HEK293 (cell line): ENCODE measurements at regions not wholly inside any gene's neighbourhood (a gene's known extent, or its start where the extent isn't known, plus 50 kb on each side); places are given as distances from the start of the nearest gene placed in this dataset.

ENCODE experiments used
- CTCF ChIA-PET: fragments of 350-600 bp; formaldehyde crosslinking; extraction: SDS; loops from one replicate; lab custom pipeline; 2021; ENCODE audit warnings: antibody characterized with exemption; lab: Yijun Ruan, JAX
- POLR2A ChIA-PET: fragments of 300-600 bp; formaldehyde crosslinking; extraction: SDS; loops from one replicate; lab custom pipeline; 2020; ENCODE audit warnings: antibody characterized with exemption, inconsistent platforms; lab: Yijun Ruan, JAX
- H3K27ac ChIP-seq: fragments of 200-500 bp; sonication (Bioruptor generic); 2 replicates; pipeline ENCODE4 v1.5.1; 2014; ENCODE audit warnings: low read depth, low read length, control low read depth, inconsistent platforms; ENCODE audit errors: extremely low read depth
- H3K36me3 ChIP-seq, 2 experiments: fragments of 200-500 bp in 1 of 2; sonication (Bioruptor generic) in 1 of 2; 1 replicate in 1 of 2; 2 replicates in 1 of 2; pipeline ENCODE4 v1.5.1; 2014 to 2017; ENCODE audit warnings: inconsistent platforms in 2 of 2, low read length in 2 of 2; ENCODE audit not compliant: control insufficient read depth in 2 of 2, insufficient read depth in 1 of 2
- H3K4me1 ChIP-seq: fragments of 200-500 bp; sonication (Bioruptor generic); 2 replicates; pipeline ENCODE4 v1.5.1; 2014; ENCODE audit warnings: mild to moderate bottlenecking, low read length, inconsistent platforms; ENCODE audit not compliant: control insufficient read depth, insufficient read depth
- H3K4me3 ChIP-seq: 2 replicates; pipeline ENCODE4 v1.5.1; 2011; ENCODE audit warnings: low read depth, mild to moderate bottlenecking, control low read depth, low read length, moderate library complexity
- H3K9me3 ChIP-seq: fragments of 200-500 bp; sonication (Bioruptor generic); 2 replicates; pipeline ENCODE4 v1.5.1; 2014; ENCODE audit warnings: low read depth, low read length, inconsistent platforms; ENCODE audit not compliant: control insufficient read depth, insufficient read depth
- AEBP2 ChIP-seq: fragments of 450-650 bp; formaldehyde crosslinking; IDR thresholded peaks from 2 replicates; pipeline ENCODE4 v1.5.1; 2016; ENCODE audit warnings: missing biosample characterization, missing genetic modification characterization, borderline replicate concordance
- BCL11B ChIP-seq: fragments of 450-650 bp; formaldehyde crosslinking; IDR thresholded peaks from 2 replicates; pipeline ENCODE4 v1.5.1; 2016; ENCODE audit warnings: low read depth, missing biosample characterization, missing genetic modification characterization
- GLI2 ChIP-seq: fragments of 450-650 bp; formaldehyde crosslinking; IDR thresholded peaks from 2 replicates; pipeline ENCODE4; 2017; ENCODE audit warnings: missing biosample characterization, missing genetic modification characterization, low read depth, borderline replicate concordance
- GLIS1 ChIP-seq: fragments of 450-650 bp; formaldehyde crosslinking; IDR thresholded peaks from 2 replicates; pipeline ENCODE4 v1.5.1; 2016; ENCODE audit warnings: missing biosample characterization, missing genetic modification characterization
- HOXD13 ChIP-seq: sonication (generic); formaldehyde crosslinking; IDR thresholded peaks from 2 replicates; pipeline ENCODE4 v1.8.0; 2022; ENCODE audit warnings: missing genetic modification reagents, borderline replicate concordance
- KLF8 ChIP-seq: fragments of 450-650 bp; formaldehyde crosslinking; IDR thresholded peaks from 2 replicates; pipeline ENCODE4 v1.5.1; 2016; ENCODE audit warnings: missing biosample characterization, missing genetic modification characterization
- OSR2 ChIP-seq: fragments of 450-650 bp; formaldehyde crosslinking; IDR thresholded peaks from 2 replicates; pipeline ENCODE4 v1.5.1; 2016; ENCODE audit warnings: missing biosample characterization, missing genetic modification characterization
- YY1 ChIP-seq: fragments of 450-650 bp; formaldehyde crosslinking; IDR thresholded peaks from 2 replicates; pipeline ENCODE4 v1.5.1; 2018; ENCODE audit warnings: missing biosample characterization, missing genetic modification characterization
- YY2 ChIP-seq: fragments of 450-650 bp; formaldehyde crosslinking; IDR thresholded peaks from 2 replicates; pipeline ENCODE4 v1.5.1; 2016; ENCODE audit warnings: missing biosample characterization, missing genetic modification characterization
- ZNF10 ChIP-seq: fragments of 450-650 bp; formaldehyde crosslinking; IDR thresholded peaks from 2 replicates; pipeline ENCODE4 v1.5.1; 2017; ENCODE audit warnings: missing biosample characterization, missing genetic modification characterization
- ZNF112 ChIP-seq: fragments of 450-650 bp; formaldehyde crosslinking; IDR thresholded peaks from 2 replicates; pipeline ENCODE4 v1.5.0; 2017; ENCODE audit warnings: missing biosample characterization, missing genetic modification characterization
- ZNF138 ChIP-seq: fragments of 450-650 bp; formaldehyde crosslinking; IDR thresholded peaks from 2 replicates; pipeline ENCODE4 v1.5.1; 2016; ENCODE audit warnings: missing biosample characterization, missing genetic modification characterization, borderline replicate concordance
- ZNF146 ChIP-seq: fragments of 450-650 bp; formaldehyde crosslinking; IDR thresholded peaks from 2 replicates; pipeline ENCODE4 v1.5.1; 2016; ENCODE audit warnings: missing biosample characterization, missing genetic modification characterization
- ZNF211 ChIP-seq: fragments of 450-650 bp; formaldehyde crosslinking; IDR thresholded peaks from 2 replicates; pipeline ENCODE4 v1.5.1; 2016; ENCODE audit warnings: low read depth, missing biosample characterization, missing genetic modification characterization
- ZNF214 ChIP-seq: fragments of 450-650 bp; formaldehyde crosslinking; IDR thresholded peaks from 2 replicates; pipeline ENCODE4 v1.5.1; 2017; ENCODE audit warnings: missing biosample characterization, mild to moderate bottlenecking, missing genetic modification characterization, borderline replicate concordance
- ZNF24 ChIP-seq: fragments of 450-650 bp; formaldehyde crosslinking; IDR thresholded peaks from 2 replicates; pipeline ENCODE4 v1.5.1; 2016; ENCODE audit warnings: missing biosample characterization, missing genetic modification characterization
- ZNF391 ChIP-seq: fragments of 450-650 bp; formaldehyde crosslinking; IDR thresholded peaks from 2 replicates; pipeline ENCODE4 v1.5.1; 2016; ENCODE audit warnings: low read depth, missing biosample characterization, missing genetic modification characterization, borderline replicate concordance
- ZNF416 ChIP-seq: fragments of 450-650 bp; formaldehyde crosslinking; IDR thresholded peaks from 2 replicates; pipeline ENCODE4 v1.5.1; 2016; ENCODE audit warnings: missing biosample characterization, missing genetic modification characterization
- ZNF473 ChIP-seq: fragments of 450-650 bp; formaldehyde crosslinking; IDR thresholded peaks from 2 replicates; pipeline ENCODE4 v1.5.1; 2017; ENCODE audit warnings: missing biosample characterization, missing genetic modification characterization
- ZNF521 ChIP-seq: fragments of 450-650 bp; formaldehyde crosslinking; IDR thresholded peaks from 2 replicates; pipeline ENCODE4 v1.5.1; 2017; ENCODE audit warnings: missing biosample characterization, mild to moderate bottlenecking, missing genetic modification characterization
- ZNF621 ChIP-seq: fragments of 450-650 bp; formaldehyde crosslinking; IDR thresholded peaks from 2 replicates; pipeline ENCODE4 v1.5.1; 2017; ENCODE audit warnings: missing biosample characterization, missing genetic modification characterization
- ZNF629 ChIP-seq: fragments of 450-650 bp; formaldehyde crosslinking; IDR thresholded peaks from 2 replicates; pipeline ENCODE4 v1.5.1; 2017; ENCODE audit warnings: missing biosample characterization, missing genetic modification characterization
- ZNF645 ChIP-seq: fragments of 450-650 bp; formaldehyde crosslinking; IDR thresholded peaks from 2 replicates; pipeline ENCODE4; 2016; ENCODE audit warnings: missing biosample characterization, missing genetic modification characterization
- ZNF704 ChIP-seq: fragments of 450-650 bp; formaldehyde crosslinking; IDR thresholded peaks from 2 replicates; pipeline ENCODE4 v1.5.1; 2016; ENCODE audit warnings: missing biosample characterization, missing genetic modification characterization
- ZNF776 ChIP-seq: fragments of 450-650 bp; formaldehyde crosslinking; IDR thresholded peaks from 2 replicates; pipeline ENCODE4 v1.5.0; 2017; ENCODE audit warnings: missing biosample characterization, missing genetic modification characterization, borderline replicate concordance
- TF ChIP-seq, protein P1 (sequence below): fragments of 450-650 bp; formaldehyde crosslinking; IDR thresholded peaks from 2 replicates; pipeline ENCODE4 v1.5.1; 2016; ENCODE audit warnings: missing biosample characterization, missing genetic modification characterization
- TF ChIP-seq, protein P2 (sequence below): fragments of 450-650 bp; formaldehyde crosslinking; IDR thresholded peaks from 2 replicates; pipeline ENCODE4 v1.5.1; 2017; ENCODE audit warnings: missing biosample characterization, missing genetic modification characterization
- TF ChIP-seq, protein P3 (sequence below): fragments of 450-650 bp; formaldehyde crosslinking; IDR thresholded peaks from 2 replicates; pipeline ENCODE4 v1.5.1; 2016; ENCODE audit warnings: missing biosample characterization, missing genetic modification characterization

- POLR2A ChIA-PET = no interaction called here
- TF ChIP-seq OSR2 (tag by site-specific recombination) (no peak), ZNF391 (tag by site-specific recombination) (no peak), ZNF776 (tag by site-specific recombination) (no peak), ZNF521 (tag by site-specific recombination) (no peak), ZNF416 (no peak), ZNF621 (tag by site-specific recombination) (no peak), ZNF138 (tag by site-specific recombination) (no peak), ZNF214 (tag by site-specific recombination) (no peak), ZNF473 (no peak), ZNF146 (no peak), KLF8 (no peak), GLI2 (no peak), ZNF704 (tag by site-specific recombination) (no peak)
- TF ChIP-seq, protein P1, sequence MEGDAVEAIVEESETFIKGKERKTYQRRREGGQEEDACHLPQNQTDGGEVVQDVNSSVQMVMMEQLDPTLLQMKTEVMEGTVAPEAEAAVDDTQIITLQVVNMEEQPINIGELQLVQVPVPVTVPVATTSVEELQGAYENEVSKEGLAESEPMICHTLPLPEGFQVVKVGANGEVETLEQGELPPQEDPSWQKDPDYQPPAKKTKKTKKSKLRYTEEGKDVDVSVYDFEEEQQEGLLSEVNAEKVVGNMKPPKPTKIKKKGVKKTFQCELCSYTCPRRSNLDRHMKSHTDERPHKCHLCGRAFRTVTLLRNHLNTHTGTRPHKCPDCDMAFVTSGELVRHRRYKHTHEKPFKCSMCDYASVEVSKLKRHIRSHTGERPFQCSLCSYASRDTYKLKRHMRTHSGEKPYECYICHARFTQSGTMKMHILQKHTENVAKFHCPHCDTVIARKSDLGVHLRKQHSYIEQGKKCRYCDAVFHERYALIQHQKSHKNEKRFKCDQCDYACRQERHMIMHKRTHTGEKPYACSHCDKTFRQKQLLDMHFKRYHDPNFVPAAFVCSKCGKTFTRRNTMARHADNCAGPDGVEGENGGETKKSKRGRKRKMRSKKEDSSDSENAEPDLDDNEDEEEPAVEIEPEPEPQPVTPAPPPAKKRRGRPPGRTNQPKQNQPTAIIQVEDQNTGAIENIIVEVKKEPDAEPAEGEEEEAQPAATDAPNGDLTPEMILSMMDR (tag by site-specific recombination) = no peak
- TF ChIP-seq, protein P2, sequence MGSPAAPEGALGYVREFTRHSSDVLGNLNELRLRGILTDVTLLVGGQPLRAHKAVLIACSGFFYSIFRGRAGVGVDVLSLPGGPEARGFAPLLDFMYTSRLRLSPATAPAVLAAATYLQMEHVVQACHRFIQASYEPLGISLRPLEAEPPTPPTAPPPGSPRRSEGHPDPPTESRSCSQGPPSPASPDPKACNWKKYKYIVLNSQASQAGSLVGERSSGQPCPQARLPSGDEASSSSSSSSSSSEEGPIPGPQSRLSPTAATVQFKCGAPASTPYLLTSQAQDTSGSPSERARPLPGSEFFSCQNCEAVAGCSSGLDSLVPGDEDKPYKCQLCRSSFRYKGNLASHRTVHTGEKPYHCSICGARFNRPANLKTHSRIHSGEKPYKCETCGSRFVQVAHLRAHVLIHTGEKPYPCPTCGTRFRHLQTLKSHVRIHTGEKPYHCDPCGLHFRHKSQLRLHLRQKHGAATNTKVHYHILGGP = no peak
- TF ChIP-seq, protein P3, sequence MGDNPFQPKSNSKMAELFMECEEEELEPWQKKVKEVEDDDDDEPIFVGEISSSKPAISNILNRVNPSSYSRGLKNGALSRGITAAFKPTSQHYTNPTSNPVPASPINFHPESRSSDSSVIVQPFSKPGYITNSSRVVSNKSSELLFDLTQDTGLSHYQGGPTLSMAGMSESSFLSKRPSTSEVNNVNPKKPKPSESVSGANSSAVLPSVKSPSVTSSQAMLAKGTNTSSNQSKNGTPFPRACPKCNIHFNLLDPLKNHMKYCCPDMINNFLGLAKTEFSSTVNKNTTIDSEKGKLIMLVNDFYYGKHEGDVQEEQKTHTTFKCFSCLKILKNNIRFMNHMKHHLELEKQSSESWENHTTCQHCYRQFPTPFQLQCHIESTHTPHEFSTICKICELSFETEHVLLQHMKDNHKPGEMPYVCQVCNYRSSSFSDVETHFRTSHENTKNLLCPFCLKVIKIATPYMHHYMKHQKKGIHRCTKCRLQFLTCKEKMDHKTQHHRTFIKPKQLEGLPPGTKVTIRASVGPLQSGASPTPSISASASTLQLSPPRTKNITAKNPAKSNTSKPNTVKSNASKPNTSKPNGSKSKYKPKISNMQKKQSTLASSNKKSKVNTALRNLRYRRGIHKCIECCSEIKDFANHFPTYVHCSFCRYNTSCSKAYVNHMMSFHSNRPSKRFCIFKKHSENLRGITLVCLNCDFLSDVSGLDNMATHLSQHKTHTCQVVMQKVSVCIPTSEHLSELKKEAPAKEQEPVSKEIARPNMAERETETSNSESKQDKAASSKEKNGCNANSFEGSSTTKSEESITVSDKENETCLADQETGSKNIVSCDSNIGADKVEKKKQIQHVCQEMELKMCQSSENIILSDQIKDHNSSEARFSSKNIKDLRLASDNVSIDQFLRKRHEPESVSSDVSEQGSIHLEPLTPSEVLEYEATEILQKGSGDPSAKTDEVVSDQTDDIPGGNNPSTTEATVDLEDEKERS = no peak
- no peaks in the 10 kb centered on the region for H3K9me3 ChIP-seq
- no peaks in the 10 kb centered on the region for H3K4me1 ChIP-seq
- no peak overlapping the region for H3K4me3 ChIP-seq
- CTCF ChIA-PET = no interaction called here
- H3K36me3 ChIP-seq = no peaks in the 10 kb centered on the region
- H3K27ac ChIP-seq = no peak overlapping the region
These were observed 2677.7 kb downstream of the ARAP2 start for GRCh38 chr4:33566649-33567048.

GRCh38 chr4:33577791-33578190, 2666.5 kb downstream of the ARAP2 start:
- POLR2A ChIA-PET = no interaction called here

More at GRCh38 chr4:33577791-33578190, 2666.5 kb downstream of the ARAP2 start:
- Histone ChIP-seq H3K9me3 (no peaks in the 10 kb centered on the region), H3K27ac (no peak overlapping the region), H3K4me1 (no peaks in the 10 kb centered on the region), H3K36me3 (no peaks in the 10 kb centered on the region), H3K4me3 (no peak overlapping the region)
- CTCF ChIA-PET = interaction anchor here (0.6 kb wide), 1 partner anchor 587 kb away, joined by 4 read pairs; no protein-coding TSS in a partner anchor
- no peak for TF ChIP-seq BCL11B (tag by site-specific recombination)
- no peak for TF ChIP-seq ZNF645 (tag by site-specific recombination)
- no peak for TF ChIP-seq ZNF24 (tag by site-specific recombination)
- TF ChIP-seq GLIS1 = no peak
- no peak for TF ChIP-seq ZNF10
- no peak for TF ChIP-seq ZNF146
- no peak for TF ChIP-seq ZNF112 (tag by site-specific recombination)
- no peak for TF ChIP-seq AEBP2 (tag by site-specific recombination)
- no peak for TF ChIP-seq ZNF629 (tag by site-specific recombination)
- TF ChIP-seq YY2 (tag by site-specific recombination) = no peak
- no peak for TF ChIP-seq ZNF211
- TF ChIP-seq HOXD13 (CRISPR knock-in tag) = no peak
- no peak for TF ChIP-seq YY1
